ENCODE measurements at regions not wholly inside any gene's neighbourhood (a gene's known extent, or its start where the extent isn't known, plus 50 kb on each side); places are given as distances from the start of the nearest gene placed in this dataset.
"Not testable (repeated sequence)": the region's sequence is repeated elsewhere in the genome, so short reads cannot be mapped to it uniquely, and the experiment has no call there.

DNA sequence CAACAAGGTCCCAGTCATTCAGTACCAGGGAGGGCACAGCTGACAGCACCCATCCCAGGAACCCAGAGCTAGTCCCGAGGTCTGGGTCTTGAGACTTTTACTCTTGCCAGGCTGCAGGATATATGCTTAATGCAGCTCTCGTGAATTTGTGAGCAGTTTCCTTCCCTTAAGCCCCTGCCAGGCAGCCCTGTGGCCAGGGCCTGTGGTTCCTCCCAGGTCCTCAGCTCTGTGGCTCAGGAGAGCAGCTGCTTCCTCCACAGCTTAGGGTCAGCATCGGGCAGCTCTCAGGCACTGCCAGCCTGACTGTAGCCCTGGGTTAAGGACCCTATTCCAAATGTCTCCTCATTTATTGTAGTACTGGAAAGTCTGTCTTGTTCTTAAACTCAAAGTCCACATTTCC is 1384.8 kb downstream of the RPIA start:
- no peak for DNase-seq (ENCODE audit: low spot score)

DNA sequence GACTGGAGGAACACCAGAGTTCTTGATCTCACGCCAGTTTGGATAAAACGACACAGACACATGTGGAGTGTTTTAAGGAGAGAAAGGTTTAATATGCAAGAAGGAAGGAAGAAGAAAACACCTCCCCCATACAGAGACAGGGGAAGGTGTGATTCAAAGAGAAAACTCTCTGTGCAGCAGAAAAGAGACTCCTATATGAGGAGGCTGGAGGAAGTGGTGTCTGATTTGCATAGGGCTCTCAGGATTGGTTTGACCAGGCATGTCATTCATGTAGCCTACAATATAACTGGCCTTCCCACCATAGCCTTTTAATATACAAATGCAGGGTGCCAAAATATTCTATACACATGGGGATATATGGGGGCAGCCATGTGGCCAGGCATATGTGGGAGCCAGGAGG is 1386.5 kb downstream of the RPIA start:
- DNase-seq (ENCODE audit: low spot score) = no peak

DNA sequence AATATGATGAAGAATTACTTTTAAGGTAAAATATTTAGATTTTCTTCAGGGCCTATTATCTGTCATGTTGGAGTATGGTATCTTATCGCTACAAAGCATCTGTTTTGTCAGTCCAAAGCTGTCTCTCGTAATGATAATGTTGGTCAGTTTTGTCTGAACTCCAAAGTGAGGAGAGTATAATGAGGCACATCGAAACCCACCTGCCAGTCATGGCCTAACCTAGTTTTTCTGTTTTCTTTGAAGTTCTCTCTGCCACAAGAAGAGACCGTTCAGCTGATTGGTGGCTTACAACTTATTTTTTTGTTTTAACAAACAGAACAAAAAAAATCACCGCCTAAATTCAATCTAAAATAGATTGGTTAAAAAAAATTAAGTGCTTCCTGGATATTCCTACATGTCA is 1387.9 kb downstream of the RPIA start:
- no peak for DNase-seq (ENCODE audit: low spot score)

- not testable (repeated sequence) for DNase-seq (ENCODE audit: low spot score)
Observed at GRCh38 chr2:90087792-90088191, 1396.3 kb downstream of the RPIA start.

DNA sequence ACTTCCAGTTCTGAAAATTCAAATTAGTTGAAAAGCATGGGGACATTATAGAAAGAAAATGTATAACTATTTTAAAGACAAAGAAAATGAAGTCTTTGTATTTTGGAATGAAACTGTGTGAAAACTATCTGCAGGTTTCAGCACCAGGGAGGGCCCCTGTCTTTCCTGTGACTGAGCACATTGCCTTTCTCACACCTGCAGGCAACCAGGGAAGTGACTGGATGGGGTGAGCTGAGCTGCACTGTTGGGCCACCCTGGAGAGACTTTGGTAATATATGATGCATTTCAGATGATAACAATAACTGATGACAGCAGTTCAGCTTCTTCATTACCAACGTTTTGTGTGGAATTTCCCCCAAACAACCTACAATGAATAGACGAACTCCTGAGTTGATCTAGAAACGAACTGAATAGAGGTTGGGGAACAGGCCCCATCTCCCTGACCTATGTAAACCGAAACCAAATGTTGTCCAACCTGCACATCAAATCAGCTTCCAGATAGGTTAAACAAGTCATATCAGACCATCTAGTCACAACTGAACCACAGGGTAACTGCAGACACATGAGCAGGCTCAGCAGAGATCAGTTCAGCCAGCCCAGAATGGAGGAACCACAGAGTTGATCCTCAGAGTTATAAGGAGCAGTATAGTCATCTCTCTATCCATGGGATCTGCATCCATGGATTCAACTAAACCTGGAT is 1402.2 kb downstream of the RPIA start:
- not testable (repeated sequence) for DNase-seq (ENCODE audit: low spot score)

GRCh38 chr2:90097617-90098016 is 1406.1 kb downstream of the RPIA start:
- not testable (repeated sequence) for DNase-seq (ENCODE audit: low spot score)

- DNase-seq (ENCODE audit: low spot score) = peak; percentile 14
Observed at GRCh38 chr2:90105142-90105541, 1413.7 kb downstream of the RPIA start.

GRCh38 chr2:90123409-90123808 is 1431.9 kb downstream of the RPIA start:
- not testable (repeated sequence) for DNase-seq (ENCODE audit: low spot score)

DNA sequence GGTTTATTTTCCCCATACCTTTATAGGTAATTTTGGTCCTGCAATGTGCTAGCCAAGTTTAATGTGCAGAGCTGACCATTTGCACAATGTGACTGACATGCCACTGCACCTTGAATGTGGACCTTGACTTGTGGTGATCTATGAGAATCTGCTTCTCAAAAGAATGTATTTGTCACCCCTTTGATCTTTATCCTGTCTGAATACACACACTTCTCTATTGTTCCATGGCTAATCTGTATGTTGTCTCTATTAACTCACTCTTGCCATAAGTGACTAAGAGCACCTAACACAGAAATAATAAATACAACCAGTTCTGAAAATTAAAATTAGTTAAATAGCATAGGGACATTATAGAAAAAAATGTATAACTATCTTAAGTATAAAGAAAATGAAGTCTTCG is 1447.6 kb downstream of the RPIA start:
- DNase-seq (ENCODE audit: low spot score) = not testable (repeated sequence)

DNA sequence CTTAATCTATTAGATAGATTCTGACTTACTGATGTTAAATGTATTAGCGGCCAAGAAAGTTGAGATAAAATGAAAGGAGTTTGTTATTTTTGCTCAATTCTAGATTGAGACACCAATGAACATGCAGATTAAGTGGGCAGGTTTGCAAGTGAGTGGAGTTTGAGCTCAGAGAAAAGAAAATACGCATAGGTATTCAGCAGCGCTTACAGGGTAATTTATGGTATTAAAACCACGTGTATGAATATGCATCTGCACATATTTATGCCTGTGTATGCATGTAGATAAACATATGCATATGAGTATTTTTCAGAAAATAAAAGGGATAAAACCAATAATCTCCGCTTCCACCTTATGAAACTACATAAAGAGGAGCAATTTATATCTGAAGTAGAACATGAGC is 1450.1 kb downstream of the RPIA start:
- not testable (repeated sequence) for DNase-seq (ENCODE audit: low spot score)

GRCh38 chr2:90151805-90152204 is 1460.3 kb downstream of the RPIA start:
- DNase-seq (ENCODE audit: low spot score) = peak; percentile 14

- DNase-seq (ENCODE audit: low spot score) = peak; percentile 18
Observed at GRCh38 chr2:90170978-90171377, 1479.5 kb downstream of the RPIA start.

DNA sequence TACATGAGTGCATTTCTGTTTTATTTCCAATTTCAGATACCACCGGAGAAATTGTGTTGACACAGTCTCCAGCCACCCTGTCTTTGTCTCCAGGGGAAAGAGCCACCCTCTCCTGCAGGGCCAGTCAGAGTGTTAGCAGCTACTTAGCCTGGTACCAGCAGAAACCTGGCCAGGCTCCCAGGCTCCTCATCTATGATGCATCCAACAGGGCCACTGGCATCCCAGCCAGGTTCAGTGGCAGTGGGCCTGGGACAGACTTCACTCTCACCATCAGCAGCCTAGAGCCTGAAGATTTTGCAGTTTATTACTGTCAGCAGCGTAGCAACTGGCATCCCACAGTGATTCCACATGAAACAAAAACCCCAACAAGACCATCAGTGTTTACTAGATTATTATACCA is 1481.6 kb downstream of the RPIA start:
- not testable (repeated sequence) for DNase-seq (ENCODE audit: low spot score)

DNA sequence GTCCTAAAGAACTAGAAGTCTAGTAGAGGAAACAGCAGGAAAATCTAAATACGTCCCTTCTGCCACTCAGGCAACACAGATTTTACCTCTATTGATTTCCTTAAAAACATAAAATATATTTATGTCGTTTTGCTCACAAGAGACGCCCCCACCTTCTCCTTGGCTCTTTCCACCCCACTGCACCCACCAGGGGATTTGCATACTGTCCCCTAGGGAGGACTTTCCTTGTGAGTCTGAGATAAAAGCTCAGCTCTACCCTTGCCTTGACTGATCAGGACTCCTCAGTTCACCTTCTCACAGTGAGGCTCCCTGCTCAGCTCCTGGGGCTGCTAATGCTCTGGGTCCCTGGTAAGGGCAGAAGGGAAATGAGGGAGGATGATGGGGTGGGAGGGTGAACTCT is 1488.1 kb downstream of the RPIA start:
- not testable (repeated sequence) for DNase-seq (ENCODE audit: low spot score)

- DNase-seq (ENCODE audit: low spot score) = peak; percentile 30
Observed at GRCh38 chr2:90207454-90208058, 1516.1 kb downstream of the RPIA start.

DNA sequence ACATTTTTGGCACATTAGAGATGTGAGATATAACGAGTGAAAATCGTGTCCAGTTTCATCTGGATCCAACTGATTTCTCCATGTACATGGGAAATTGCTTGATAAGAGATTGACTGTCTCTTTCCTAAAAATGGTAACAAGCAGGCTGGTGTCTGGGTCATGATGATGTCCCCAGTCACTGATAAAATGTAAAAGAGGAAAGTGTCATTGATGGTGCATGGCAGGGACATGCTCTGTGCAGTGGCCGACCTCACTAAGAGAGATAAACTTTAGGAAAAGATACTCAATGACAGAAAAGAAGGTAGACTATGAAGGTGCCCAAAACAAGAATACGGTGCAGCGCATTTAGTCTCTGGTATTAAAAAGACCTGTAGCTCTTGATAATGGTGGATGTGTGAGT is 1517.5 kb downstream of the RPIA start:
- no peak for DNase-seq (ENCODE audit: low spot score)

- no peak for DNase-seq (ENCODE audit: low spot score)
Observed at GRCh38 chr2:90209806-90210205, 1518.3 kb downstream of the RPIA start.

GRCh38 chr2:90215880-90216279 is 1524.4 kb downstream of the RPIA start:
- DNase-seq (ENCODE audit: low spot score) = not testable (repeated sequence)

DNA sequence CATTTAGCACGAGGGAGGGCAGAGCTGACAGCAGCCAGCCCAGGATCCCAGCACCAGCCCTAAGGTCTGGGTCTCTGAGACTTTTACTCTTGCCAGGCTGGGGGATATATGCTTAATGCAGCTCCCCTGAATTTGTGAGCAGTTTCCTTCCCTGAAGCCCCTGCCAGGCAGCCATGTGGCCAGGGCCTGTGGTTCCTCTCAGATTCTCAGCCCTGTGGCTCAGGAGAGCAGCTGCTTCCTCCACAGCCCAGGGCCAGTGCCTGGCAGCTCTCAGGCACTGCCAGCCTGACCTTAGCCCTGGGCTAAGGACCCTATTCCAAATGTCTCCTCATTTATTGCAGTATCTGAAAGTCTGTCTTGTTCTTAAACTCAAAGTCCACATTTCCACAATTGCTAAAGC is 1525.3 kb downstream of the RPIA start:
- not testable (repeated sequence) for DNase-seq (ENCODE audit: low spot score)

GRCh38 chr2:90218534-90218933 is 1527.1 kb downstream of the RPIA start:
- not testable (repeated sequence) for DNase-seq (ENCODE audit: low spot score)

GRCh38 chr2:90220623-90221299 is 1529.3 kb downstream of the RPIA start:
- peak; percentile 19 for DNase-seq (ENCODE audit: low spot score)

DNA sequence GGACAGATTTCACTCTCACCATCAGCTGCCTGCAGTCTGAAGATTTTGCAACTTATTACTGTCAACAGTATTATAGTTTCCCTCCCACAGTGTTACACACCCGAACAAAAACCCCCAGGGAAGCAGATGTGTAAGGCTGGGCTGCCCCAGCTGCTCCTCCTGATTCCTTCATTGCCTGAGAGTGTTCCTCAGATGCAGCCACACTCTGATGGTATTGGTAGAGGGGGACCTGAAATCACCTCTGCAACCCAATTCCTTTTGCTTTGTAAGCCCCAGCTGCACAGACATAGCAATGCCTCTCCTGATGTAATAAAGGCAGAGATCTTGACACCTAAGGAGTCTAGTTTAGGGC is 1529.8 kb downstream of the RPIA start:
- DNase-seq (ENCODE audit: low spot score) = no peak

DNA sequence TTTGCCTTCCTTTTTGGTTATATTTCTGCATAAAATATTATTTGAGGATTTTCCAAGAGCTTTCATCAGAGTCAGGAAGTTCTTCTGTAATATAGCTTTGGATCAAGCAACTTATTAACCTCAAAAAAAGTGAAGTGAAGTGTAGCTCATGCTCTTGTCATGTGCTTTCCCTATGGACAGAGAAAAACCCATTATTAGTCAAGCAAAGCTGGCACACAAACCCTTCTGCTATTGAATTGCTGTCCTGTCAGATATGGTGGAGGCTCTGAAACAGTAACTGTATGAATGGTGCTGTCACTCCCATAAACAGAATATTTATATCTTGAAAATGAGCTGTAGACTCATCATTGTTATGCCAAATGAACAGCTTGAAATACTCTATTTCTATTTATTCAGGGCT is 1533.3 kb downstream of the RPIA start:
- DNase-seq (ENCODE audit: low spot score) = not testable (repeated sequence)
